OCI-LY7 (cell line): ENCODE measurements at regions not wholly inside any gene's neighbourhood (a gene's known extent, or its start where the extent isn't known, plus 50 kb on each side); places are given as distances from the start of the nearest gene placed in this dataset.

Source experiments
- EZH2phosphoT487 ChIP-seq: fragments of 200-600 bp; sonication (generic); IDR thresholded peaks from 2 replicates; pipeline ENCODE4 v1.6.1; 2018; ENCODE audit warnings: low read depth, borderline replicate concordance, mild to moderate bottlenecking, mixed run types, antibody characterized with exemption, low read length, moderate library complexity, mixed read lengths
- TF ChIP-seq, protein P1 (sequence below): fragments of 200-600 bp; sonication (generic); conservative IDR thresholded peaks from 2 replicates; pipeline ENCODE4 v1.5.1; 2014; ENCODE audit warnings: mild to moderate bottlenecking, antibody characterized with exemption, low read length, moderate library complexity, mixed read lengths

DNA sequence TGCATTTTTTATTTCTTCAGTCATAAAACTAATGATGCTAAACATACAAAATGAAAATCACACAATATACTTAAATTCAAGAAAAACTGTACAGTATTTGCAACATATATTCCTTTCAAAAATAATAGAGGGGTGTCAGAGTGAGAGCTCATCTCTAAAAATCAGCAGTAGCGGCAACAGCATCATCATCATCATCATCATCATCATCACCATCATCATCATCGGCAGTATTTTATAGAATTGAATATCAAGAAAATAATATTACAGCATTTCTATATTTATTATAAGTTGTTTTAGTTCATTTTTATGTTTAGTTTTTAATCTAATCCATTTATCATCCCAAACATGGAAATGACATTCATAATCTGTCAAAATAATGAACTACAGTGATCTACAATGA, 67.4 kb upstream of the PPP1R3A start:
- TF ChIP-seq, protein P1, sequence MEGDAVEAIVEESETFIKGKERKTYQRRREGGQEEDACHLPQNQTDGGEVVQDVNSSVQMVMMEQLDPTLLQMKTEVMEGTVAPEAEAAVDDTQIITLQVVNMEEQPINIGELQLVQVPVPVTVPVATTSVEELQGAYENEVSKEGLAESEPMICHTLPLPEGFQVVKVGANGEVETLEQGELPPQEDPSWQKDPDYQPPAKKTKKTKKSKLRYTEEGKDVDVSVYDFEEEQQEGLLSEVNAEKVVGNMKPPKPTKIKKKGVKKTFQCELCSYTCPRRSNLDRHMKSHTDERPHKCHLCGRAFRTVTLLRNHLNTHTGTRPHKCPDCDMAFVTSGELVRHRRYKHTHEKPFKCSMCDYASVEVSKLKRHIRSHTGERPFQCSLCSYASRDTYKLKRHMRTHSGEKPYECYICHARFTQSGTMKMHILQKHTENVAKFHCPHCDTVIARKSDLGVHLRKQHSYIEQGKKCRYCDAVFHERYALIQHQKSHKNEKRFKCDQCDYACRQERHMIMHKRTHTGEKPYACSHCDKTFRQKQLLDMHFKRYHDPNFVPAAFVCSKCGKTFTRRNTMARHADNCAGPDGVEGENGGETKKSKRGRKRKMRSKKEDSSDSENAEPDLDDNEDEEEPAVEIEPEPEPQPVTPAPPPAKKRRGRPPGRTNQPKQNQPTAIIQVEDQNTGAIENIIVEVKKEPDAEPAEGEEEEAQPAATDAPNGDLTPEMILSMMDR: no peak
- TF ChIP-seq EZH2phosphoT487: no peak
